Bone marrow (tissue), 2 donors: ENCODE measurements at regions not wholly inside any gene's neighbourhood (a gene's known extent, or its start where the extent isn't known, plus 50 kb on each side); places are given as distances from the start of the nearest gene placed in this dataset.
"Not testable (repeated sequence)": the region's sequence is repeated elsewhere in the genome, so short reads cannot be mapped to it uniquely, and the experiment has no call there.

Source experiments
- DNase-seq, 2 donors: peaks; one replicate each; lab custom pipeline; 2025; lab: John Stamatoyannopoulos, UW

- no peak for DNase-seq
These were observed 143.8 kb upstream of the PKN2 start for GRCh38 chr1:88540255-88540654.

GRCh38 chr1:88541596-88541995 is 142.5 kb upstream of the PKN2 start:
- DNase-seq, result no peak

- no peak for DNase-seq
These were observed 139.9 kb upstream of the PKN2 start for GRCh38 chr1:88544195-88544594.

- DNase-seq, result no peak
These were observed 134.5 kb upstream of the PKN2 start for GRCh38 chr1:88549536-88549935.

GRCh38 chr1:88552226-88552625 is 131.8 kb upstream of the PKN2 start:
- DNase-seq, result no peak

- DNase-seq, result no peak
These were observed 127.1 kb upstream of the PKN2 start for GRCh38 chr1:88557014-88557413.

GRCh38 chr1:88560621-88561020 is 123.5 kb upstream of the PKN2 start:
- DNase-seq, result no peak

GRCh38 chr1:88562991-88563390 is 121.1 kb upstream of the PKN2 start:
- no peak for DNase-seq

- DNase-seq, result no peak
These were observed 117.3 kb upstream of the PKN2 start for GRCh38 chr1:88566615-88567387.

GRCh38 chr1:88571506-88571905 is 112.6 kb upstream of the PKN2 start:
- DNase-seq, result no peak

- no peak for DNase-seq
These were observed 104.5 kb upstream of the PKN2 start for GRCh38 chr1:88579598-88579997.

GRCh38 chr1:88581703-88582102 is 102.4 kb upstream of the PKN2 start:
- DNase-seq, result no peak

- DNase-seq, result no peak
These were observed 90.7 kb upstream of the PKN2 start for GRCh38 chr1:88593358-88593757.

GRCh38 chr1:88595355-88596002 is 88.6 kb upstream of the PKN2 start:
- peak in 1 of 2 donors; percentile 37 for DNase-seq

- not testable (repeated sequence) for DNase-seq
These were observed 86.1 kb upstream of the PKN2 start for GRCh38 chr1:88597973-88598372.

- DNase-seq, result no peak
These were observed 75.7 kb upstream of the PKN2 start for GRCh38 chr1:88608139-88608943.

- no peak for DNase-seq
These were observed 75.0 kb upstream of the PKN2 start for GRCh38 chr1:88609051-88609450.

GRCh38 chr1:88610687-88611086 is 73.4 kb upstream of the PKN2 start:
- DNase-seq, result no peak

GRCh38 chr1:88612292-88612691 is 71.8 kb upstream of the PKN2 start:
- no peak for DNase-seq

- DNase-seq, result no peak
These were observed 71.3 kb upstream of the PKN2 start for GRCh38 chr1:88612773-88613172.

GRCh38 chr1:88618331-88618730 is 65.7 kb upstream of the PKN2 start:
- DNase-seq, result no peak

GRCh38 chr1:88623101-88623500 is 61.0 kb upstream of the PKN2 start:
- not testable (repeated sequence) for DNase-seq
